Naive thymus-derived CD4-positive, alpha-beta T cell (primary cell): ENCODE measurements at regions not wholly inside any gene's neighbourhood (a gene's known extent, or its start where the extent isn't known, plus 50 kb on each side); places are given as distances from the start of the nearest gene placed in this dataset.

Source experiments
- ATAC-seq: fragments of 150-1000 bp; cut with Tn5 transposase; 2 replicates; pipeline ENCODE4 v1.10.0; 2021; ENCODE audit warnings: mild to moderate bottlenecking, moderate library complexity
- CTCF ChIA-PET: fragments of 350-600 bp; sonication (Branson Sonifier 250); formaldehyde crosslinking; loops from one replicate; lab custom pipeline; 2021; ENCODE audit warnings: antibody characterized with exemption; lab: Charles Lee
- POLR2A ChIA-PET: fragments of 350-600 bp; sonication (Branson Sonifier 250); formaldehyde crosslinking; loops from one replicate; lab custom pipeline; 2021; ENCODE audit warnings: antibody characterized with exemption, inconsistent platforms; lab: Charles Lee
- DNase-seq, 9 donors: peaks; one replicate each; pipeline versions ENCODE4 v3.0.0 to v3.0.0-alpha.2; 2020 to 2022; ENCODE audit warnings: mixed read lengths in 1 of 9
- H3K27ac ChIP-seq: one replicate; pipeline ENCODE4 v1.7.0; 2013; ENCODE audit warnings: mild to moderate bottlenecking, low read depth, low read length, moderate library complexity
- H3K27me3 ChIP-seq, 2 donors: one replicate each; pipeline ENCODE4 v1.7.0; 2013; ENCODE audit warnings: low read length in 2 of 2, mild to moderate bottlenecking in 2 of 2, moderate library complexity in 2 of 2; ENCODE audit not compliant: control insufficient read depth in 2 of 2, insufficient read depth in 2 of 2
- H3K36me3 ChIP-seq, 3 experiments: 1 replicate in 2 of 3; 2 replicates in 1 of 3; pipeline ENCODE4 v1.7.0; 2013; ENCODE audit warnings: low read length in 3 of 3, mild to moderate bottlenecking in 3 of 3, moderate library complexity in 1 of 3; ENCODE audit not compliant: insufficient read depth in 3 of 3, control insufficient read depth in 2 of 3
- H3K4me1 ChIP-seq, 2 donors: one replicate each; pipeline ENCODE4 v1.7.0; 2013; ENCODE audit warnings: low read length in 2 of 2, mild to moderate bottlenecking in 2 of 2, moderate library complexity in 1 of 2; ENCODE audit not compliant: control insufficient read depth in 2 of 2, insufficient read depth in 2 of 2
- H3K4me3 ChIP-seq: 2 replicates; pipeline ENCODE4 v1.7.0; 2013; ENCODE audit warnings: mild to moderate bottlenecking, low read length
- H3K9me3 ChIP-seq, 3 experiments: 1 replicate in 2 of 3; 2 replicates in 1 of 3; pipeline ENCODE4 v1.7.0; 2013; ENCODE audit warnings: low read length in 3 of 3; ENCODE audit not compliant: control insufficient read depth in 2 of 3
- H3K27ac Mint-ChIP-seq, 9 donors: one replicate each; pipeline ENCODE4 v1.8.0; 2020 to 2022; ENCODE audit warnings: mixed read lengths in 9 of 9, mild to moderate bottlenecking in 8 of 9, moderate library complexity in 5 of 9, inconsistent platforms in 2 of 9
- H3K27me3 Mint-ChIP-seq, 5 donors: one replicate each; pipeline ENCODE4 v1.8.0; 2021 to 2022; ENCODE audit warnings: mixed read lengths in 5 of 5, mild to moderate bottlenecking in 1 of 5
- H3K36me3 Mint-ChIP-seq, 5 donors: one replicate each; pipeline ENCODE4 v1.8.0; 2020 to 2022; ENCODE audit warnings: mixed read lengths in 5 of 5, mild to moderate bottlenecking in 3 of 5, inconsistent platforms in 1 of 5
- H3K4me1 Mint-ChIP-seq, 7 donors: one replicate each; pipeline ENCODE4 v1.8.0; 2020 to 2022; ENCODE audit warnings: mixed read lengths in 7 of 7, mild to moderate bottlenecking in 3 of 7, inconsistent platforms in 1 of 7
- H3K4me3 Mint-ChIP-seq, 10 donors: one replicate each; pipeline ENCODE4 v1.8.0; 2020 to 2022; ENCODE audit warnings: mild to moderate bottlenecking in 10 of 10, mixed read lengths in 10 of 10, moderate library complexity in 6 of 10, inconsistent platforms in 2 of 10
- H3K9me3 Mint-ChIP-seq, 11 donors: one replicate each; pipeline ENCODE4 v1.8.0; 2020 to 2022; ENCODE audit warnings: mixed read lengths in 11 of 11, mild to moderate bottlenecking in 4 of 11, inconsistent platforms in 1 of 11, moderate library complexity in 1 of 11
- intact Hi-C, 2 donors: fragments of 100-400 bp; cut with micrococcal nuclease; formaldehyde crosslinking; loops; one replicate each; pipeline ENCODE4 v1.15.1; 2023

DNA sequence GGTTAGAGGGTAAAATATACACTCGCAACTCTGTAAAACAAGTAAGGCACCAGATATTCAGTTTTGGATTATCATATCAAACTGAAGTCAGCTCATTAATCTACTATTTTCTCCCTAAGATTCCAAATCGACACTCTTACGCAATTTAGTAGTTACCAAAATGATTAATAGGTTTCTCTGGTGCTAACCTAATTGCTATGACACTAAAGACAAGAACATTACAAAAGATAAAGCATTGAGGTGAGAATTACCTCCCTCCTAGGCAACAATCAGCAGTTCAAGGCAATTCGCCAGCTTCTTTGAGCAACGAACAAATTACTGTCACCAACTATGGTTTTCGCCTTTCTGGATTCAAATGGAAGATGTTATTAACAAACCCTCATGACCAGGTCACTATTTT is 1305.0 kb downstream of the ROBO2 start:
- Histone ChIP-seq H3K36me3 (no peaks in the 10 kb centered on the region), H3K4me1 (no peaks in the 10 kb centered on the region), H3K4me3 (no peak overlapping the region), H3K27me3 (no peaks in the 10 kb centered on the region), H3K9me3 (no peaks in the 10 kb centered on the region), H3K27ac (no peak overlapping the region)
- no peaks in the 10 kb centered on the region for H3K4me1 Mint-ChIP-seq
- ChIA-PET CTCF (no interaction called here), POLR2A (no interaction called here)
- H3K9me3 Mint-ChIP-seq = peaks cover 3 to 23% (median 7%) of the 10 kb centered on the region in 11 donors
- intact Hi-C loops = no loop called here
- no peaks in the 10 kb centered on the region for H3K36me3 Mint-ChIP-seq
- H3K27me3 Mint-ChIP-seq = no peaks in the 10 kb centered on the region
- no peak overlapping the region for H3K27ac Mint-ChIP-seq
- ATAC-seq (no peak), DNase-seq (no peak)
- no peak overlapping the region for H3K4me3 Mint-ChIP-seq

DNA sequence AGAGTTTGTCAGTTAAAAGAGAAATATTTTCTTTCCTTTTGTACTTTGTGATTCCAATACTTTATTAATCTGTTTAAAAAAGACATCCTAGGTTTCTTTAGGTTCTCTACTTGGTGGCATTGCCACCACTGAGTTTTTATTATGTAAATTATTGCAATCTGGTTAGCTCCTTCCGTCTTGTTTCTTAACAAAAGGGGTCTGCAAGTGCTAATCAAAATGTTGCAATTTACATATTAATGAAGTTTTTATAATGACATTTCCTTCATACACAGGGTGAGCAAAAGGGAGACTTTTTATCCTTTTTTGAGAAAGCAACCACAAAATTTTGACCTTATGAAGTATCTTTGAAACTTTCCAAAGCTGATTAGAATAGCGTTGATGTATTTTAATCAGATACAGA is 1307.3 kb downstream of the ROBO2 start:
- Mint-ChIP-seq H3K27ac (no peak overlapping the region), H3K4me1 (no peaks in the 10 kb centered on the region), H3K4me3 (no peak overlapping the region), H3K9me3 (peaks cover 2 to 23% (median 9%) of the 10 kb centered on the region in 11 donors), H3K27me3 (no peaks in the 10 kb centered on the region), H3K36me3 (no peaks in the 10 kb centered on the region)
- CTCF ChIA-PET = no interaction called here
- no peak overlapping the region for H3K27ac ChIP-seq
- ATAC-seq = no peak
- no peaks in the 10 kb centered on the region for H3K27me3 ChIP-seq
- H3K4me1 ChIP-seq = no peaks in the 10 kb centered on the region
- H3K36me3 ChIP-seq = no peaks in the 10 kb centered on the region
- no peak for DNase-seq
- intact Hi-C loops = no loop called here
- no peaks in the 10 kb centered on the region for H3K9me3 ChIP-seq
- POLR2A ChIA-PET = no interaction called here
- no peak overlapping the region for H3K4me3 ChIP-seq

DNA sequence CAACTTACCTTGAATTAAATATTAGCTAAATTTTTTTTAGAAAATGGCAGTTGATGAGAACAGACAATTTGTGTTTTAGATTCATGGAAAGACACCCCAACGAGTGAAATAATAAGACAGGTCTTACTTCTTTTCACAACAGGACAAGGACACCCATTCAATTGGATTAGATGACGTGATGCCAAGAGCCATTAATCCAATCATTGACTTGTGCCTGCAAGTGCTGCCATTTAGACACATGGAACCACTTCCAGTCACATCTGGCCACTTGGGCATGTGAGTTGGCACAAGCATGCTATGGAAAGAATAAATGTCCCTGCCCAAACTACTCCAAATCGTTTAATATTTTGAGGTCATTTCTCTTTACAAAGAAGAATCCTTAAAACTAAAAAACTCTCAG is 1308.8 kb downstream of the ROBO2 start:
- Histone ChIP-seq H3K4me3 (no peak overlapping the region), H3K9me3 (no peaks in the 10 kb centered on the region), H3K27me3 (no peaks in the 10 kb centered on the region), H3K4me1 (no peaks in the 10 kb centered on the region), H3K27ac (no peak overlapping the region), H3K36me3 (no peaks in the 10 kb centered on the region)
- peaks cover 2 to 32% (median 8%) of the 10 kb centered on the region in 11 donors for H3K9me3 Mint-ChIP-seq
- ATAC-seq (no peak), DNase-seq (no peak)
- ChIA-PET POLR2A (no interaction called here), CTCF (no interaction called here)
- H3K27ac Mint-ChIP-seq = no peak overlapping the region
- H3K4me1 Mint-ChIP-seq = no peaks in the 10 kb centered on the region
- no peaks in the 10 kb centered on the region for H3K27me3 Mint-ChIP-seq
- intact Hi-C loops = no loop called here
- no peaks in the 10 kb centered on the region for H3K36me3 Mint-ChIP-seq
- H3K4me3 Mint-ChIP-seq = no peak overlapping the region

DNA sequence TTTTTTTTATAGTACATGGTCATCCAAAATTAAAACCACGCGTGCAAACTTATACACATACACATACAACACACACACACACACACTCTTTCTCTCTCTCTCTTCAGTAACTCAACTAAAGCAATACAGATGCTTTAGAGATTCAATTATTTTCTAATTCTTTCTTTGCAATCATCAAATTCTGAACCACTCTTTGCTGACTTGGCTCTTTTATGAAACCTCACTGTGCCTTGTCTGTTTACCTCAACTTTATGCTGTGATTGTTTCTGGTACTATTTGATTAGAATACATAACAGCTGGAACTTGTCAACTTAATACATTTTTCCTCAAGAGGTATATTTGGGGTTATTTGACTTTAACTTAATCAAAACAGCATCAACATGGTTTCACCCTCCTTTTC is 1309.7 kb downstream of the ROBO2 start:
- intact Hi-C loops = no loop called here
- H3K36me3 ChIP-seq = no peaks in the 10 kb centered on the region
- H3K27me3 ChIP-seq = no peaks in the 10 kb centered on the region
- no peak overlapping the region for H3K4me3 Mint-ChIP-seq
- H3K27ac Mint-ChIP-seq = no peak overlapping the region
- no peaks in the 10 kb centered on the region for H3K36me3 Mint-ChIP-seq
- DNase-seq (no peak), ATAC-seq (no peak)
- no peak overlapping the region for H3K27ac ChIP-seq
- H3K4me1 Mint-ChIP-seq = no peaks in the 10 kb centered on the region
- H3K9me3 ChIP-seq = no peaks in the 10 kb centered on the region
- H3K9me3 Mint-ChIP-seq = peaks cover 2 to 32% (median 5%) of the 10 kb centered on the region in 11 donors
- CTCF ChIA-PET = no interaction called here
- H3K27me3 Mint-ChIP-seq = no peaks in the 10 kb centered on the region
- POLR2A ChIA-PET = no interaction called here
- no peak overlapping the region for H3K4me3 ChIP-seq
- no peaks in the 10 kb centered on the region for H3K4me1 ChIP-seq

DNA sequence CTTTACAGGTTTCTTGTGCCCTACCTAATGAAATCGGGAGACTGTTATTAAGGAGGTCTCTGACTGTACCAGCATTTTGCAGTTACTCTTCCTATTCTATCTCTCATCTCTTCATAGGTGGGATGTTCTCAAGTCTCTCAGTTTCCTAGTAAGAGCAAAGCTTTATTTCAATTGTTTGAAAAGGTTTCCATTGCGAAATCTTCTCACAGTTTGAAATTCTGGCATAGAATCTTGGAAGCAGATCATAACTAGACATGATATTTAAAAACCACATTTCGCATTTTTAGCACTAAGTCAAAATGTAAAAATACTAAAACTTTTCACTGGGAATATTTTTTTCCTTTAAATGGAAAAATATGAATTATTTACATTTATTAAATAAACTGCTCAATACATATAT is 1311.4 kb downstream of the ROBO2 start:
- POLR2A ChIA-PET = no interaction called here
- CTCF ChIA-PET = no interaction called here

DNA sequence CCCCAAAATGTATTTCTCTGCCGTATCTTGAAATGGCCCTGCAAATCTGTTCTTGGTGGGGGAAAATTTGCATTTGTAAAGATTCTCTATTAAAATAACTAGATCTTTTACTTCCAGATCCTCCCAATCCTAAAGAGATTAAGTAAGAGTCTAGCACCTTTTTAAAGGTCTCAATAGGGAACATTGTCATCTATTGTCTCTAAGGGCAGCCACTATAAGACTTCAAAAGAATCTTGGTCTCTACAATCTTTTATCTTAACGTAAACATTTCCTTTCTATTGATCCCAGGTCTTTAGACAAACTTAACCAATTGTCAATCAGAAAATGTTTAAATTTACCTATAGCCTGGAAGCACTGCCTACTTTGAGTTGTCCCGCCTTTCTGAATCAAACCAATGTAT is 1313.3 kb downstream of the ROBO2 start:
- Histone ChIP-seq H3K36me3 (no peaks in the 10 kb centered on the region), H3K4me1 (no peaks in the 10 kb centered on the region), H3K9me3 (no peaks in the 10 kb centered on the region), H3K4me3 (no peak overlapping the region), H3K27me3 (no peaks in the 10 kb centered on the region), H3K27ac (no peak overlapping the region)
- Mint-ChIP-seq H3K4me1 (no peaks in the 10 kb centered on the region), H3K36me3 (no peaks in the 10 kb centered on the region), H3K27ac (no peak overlapping the region), H3K4me3 (no peak overlapping the region), H3K9me3 (peaks cover 0 to 25% (median 6%) of the 10 kb centered on the region in 11 donors), H3K27me3 (no peaks in the 10 kb centered on the region)
- DNase-seq (no peak), ATAC-seq (no peak)
- intact Hi-C loops = no loop called here
- POLR2A ChIA-PET = no interaction called here
- CTCF ChIA-PET = no interaction called here

More for the DNA sequence above, 1311.4 kb downstream of the ROBO2 start:
- ATAC-seq (no peak), DNase-seq (no peak)
- H3K4me3 Mint-ChIP-seq = no peak overlapping the region
- Histone ChIP-seq H3K36me3 (no peaks in the 10 kb centered on the region), H3K4me1 (no peaks in the 10 kb centered on the region), H3K27ac (no peak overlapping the region), H3K4me3 (no peak overlapping the region), H3K9me3 (no peaks in the 10 kb centered on the region), H3K27me3 (no peaks in the 10 kb centered on the region)
- H3K27ac Mint-ChIP-seq = no peak overlapping the region
- H3K27me3 Mint-ChIP-seq = no peaks in the 10 kb centered on the region
- intact Hi-C loops = no loop called here
- H3K4me1 Mint-ChIP-seq = no peaks in the 10 kb centered on the region
- H3K9me3 Mint-ChIP-seq = peaks cover 2 to 26% (median 5%) of the 10 kb centered on the region in 11 donors
- H3K36me3 Mint-ChIP-seq = no peaks in the 10 kb centered on the region

DNA sequence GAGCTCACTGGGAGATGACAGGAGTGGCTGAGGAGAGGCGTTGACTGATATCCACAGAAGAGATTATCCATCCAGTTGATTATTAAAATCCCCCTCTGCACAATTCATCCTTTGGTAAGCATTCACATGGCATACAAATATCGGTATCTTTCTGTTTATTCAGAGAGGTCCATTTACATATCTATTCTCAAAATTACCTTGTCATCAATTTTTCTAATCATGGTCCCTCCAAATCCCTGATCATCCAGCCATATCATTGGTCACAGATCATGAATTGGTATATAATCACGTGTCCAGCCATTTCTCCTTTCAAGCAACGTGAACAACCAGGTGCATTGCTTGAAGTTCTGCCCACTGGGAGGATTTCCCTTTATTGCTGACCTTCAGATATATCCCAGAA is 1321.0 kb downstream of the ROBO2 start:
- H3K9me3 Mint-ChIP-seq = peaks cover 2 to 26% (median 7%) of the 10 kb centered on the region in 11 donors
- Histone ChIP-seq H3K4me3 (no peak overlapping the region), H3K4me1 (no peaks in the 10 kb centered on the region), H3K27ac (no peak overlapping the region), H3K36me3 (no peaks in the 10 kb centered on the region), H3K27me3 (no peaks in the 10 kb centered on the region), H3K9me3 (no peaks in the 10 kb centered on the region)
- ATAC-seq = no peak
- H3K4me1 Mint-ChIP-seq = no peaks in the 10 kb centered on the region
- ChIA-PET CTCF (no interaction called here), POLR2A (no interaction called here)
- intact Hi-C loops = no loop called here
- no peak overlapping the region for H3K27ac Mint-ChIP-seq
- H3K36me3 Mint-ChIP-seq = peaks cover 0 to 3% (median 0%) of the 10 kb centered on the region in 5 donors
- DNase-seq = no peak
- H3K4me3 Mint-ChIP-seq = no peak overlapping the region
- H3K27me3 Mint-ChIP-seq = no peaks in the 10 kb centered on the region
